ENCODE measurements at regions not wholly inside any gene's neighbourhood (a gene's known extent, or its start where the extent isn't known, plus 50 kb on each side); places are given as distances from the start of the nearest gene placed in this dataset.

- H3K4me3 Mint-ChIP-seq: no peak overlapping the region
- peaks cover 25% of the 10 kb centered on the region for H3K36me3 Mint-ChIP-seq (ENCODE audit: low read depth)
- DNase-seq (ENCODE audit: low read depth, low spot score): no peak
- peaks cover 24% of the 10 kb centered on the region for H3K4me1 Mint-ChIP-seq
- no peaks in the 10 kb centered on the region for H3K27me3 Mint-ChIP-seq (ENCODE audit: low read depth)
- TF ChIP-seq, protein P1, sequence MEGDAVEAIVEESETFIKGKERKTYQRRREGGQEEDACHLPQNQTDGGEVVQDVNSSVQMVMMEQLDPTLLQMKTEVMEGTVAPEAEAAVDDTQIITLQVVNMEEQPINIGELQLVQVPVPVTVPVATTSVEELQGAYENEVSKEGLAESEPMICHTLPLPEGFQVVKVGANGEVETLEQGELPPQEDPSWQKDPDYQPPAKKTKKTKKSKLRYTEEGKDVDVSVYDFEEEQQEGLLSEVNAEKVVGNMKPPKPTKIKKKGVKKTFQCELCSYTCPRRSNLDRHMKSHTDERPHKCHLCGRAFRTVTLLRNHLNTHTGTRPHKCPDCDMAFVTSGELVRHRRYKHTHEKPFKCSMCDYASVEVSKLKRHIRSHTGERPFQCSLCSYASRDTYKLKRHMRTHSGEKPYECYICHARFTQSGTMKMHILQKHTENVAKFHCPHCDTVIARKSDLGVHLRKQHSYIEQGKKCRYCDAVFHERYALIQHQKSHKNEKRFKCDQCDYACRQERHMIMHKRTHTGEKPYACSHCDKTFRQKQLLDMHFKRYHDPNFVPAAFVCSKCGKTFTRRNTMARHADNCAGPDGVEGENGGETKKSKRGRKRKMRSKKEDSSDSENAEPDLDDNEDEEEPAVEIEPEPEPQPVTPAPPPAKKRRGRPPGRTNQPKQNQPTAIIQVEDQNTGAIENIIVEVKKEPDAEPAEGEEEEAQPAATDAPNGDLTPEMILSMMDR (conservative IDR thresholded peaks at IDR 0.05): no peak
- peaks cover 26% of the 10 kb centered on the region for H3K9me3 Mint-ChIP-seq
- H3K27ac Mint-ChIP-seq (ENCODE audit: unreplicated experiment): no peak overlapping the region
Observed at GRCh38 chr5:125256296-125256695, 509.9 kb upstream of the ZNF608 start.

DNA sequence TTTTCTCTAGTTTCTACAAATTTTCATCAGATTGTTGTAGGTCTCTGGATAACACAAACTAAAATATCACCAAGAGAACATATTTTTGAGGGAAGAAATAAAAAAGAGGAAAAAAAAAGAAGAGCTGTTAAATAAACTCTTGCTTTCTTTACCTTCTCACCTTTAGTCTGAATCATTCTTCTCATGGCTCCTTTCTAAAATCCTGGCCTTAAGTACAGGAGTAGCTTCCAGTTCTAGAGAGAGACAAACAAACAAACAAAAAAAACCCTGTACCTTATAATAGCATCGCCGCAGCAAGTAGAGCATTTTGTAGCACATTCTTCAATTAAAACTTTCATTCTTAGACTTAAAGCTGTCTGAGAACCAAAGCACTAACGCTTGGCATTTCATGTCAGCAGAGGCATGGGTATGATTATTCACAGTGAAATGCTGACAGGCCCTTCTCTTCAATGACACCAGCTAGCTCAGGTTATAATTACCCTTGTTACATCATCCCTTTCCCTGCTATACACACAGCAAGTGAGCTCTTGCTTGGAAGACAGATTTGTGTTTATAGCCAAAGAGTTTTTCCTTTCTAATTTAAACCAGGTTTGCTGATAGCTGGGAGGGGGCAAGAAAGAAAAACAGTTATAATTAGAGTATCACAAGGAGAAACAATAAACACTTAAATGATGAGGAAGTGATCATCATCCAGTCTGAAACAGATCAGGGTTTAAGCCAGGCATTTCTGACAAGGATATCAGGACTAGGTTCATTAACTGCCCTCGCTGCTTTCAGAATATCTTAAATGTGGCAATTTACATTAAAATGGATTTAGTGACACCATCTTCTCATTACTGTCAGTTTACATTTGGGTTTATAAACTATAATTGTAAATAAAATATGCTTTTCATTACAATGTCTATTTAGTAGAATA is 510.9 kb upstream of the ZNF608 start:
- Mint-ChIP-seq H3K36me3 (ENCODE audit: low read depth) (peaks cover 25% of the 10 kb centered on the region), H3K4me3 (no peak overlapping the region)

GRCh38 chr5:125257997-125258396 is 511.6 kb upstream of the ZNF608 start:
- Mint-ChIP-seq H3K4me1 (peaks cover 30% of the 10 kb centered on the region), H3K27me3 (ENCODE audit: low read depth) (no peaks in the 10 kb centered on the region), H3K9me3 (peaks cover 20% of the 10 kb centered on the region), H3K27ac (ENCODE audit: unreplicated experiment) (no peak overlapping the region), H3K36me3 (ENCODE audit: low read depth) (peaks cover 18% of the 10 kb centered on the region), H3K4me3 (no peak overlapping the region)
- DNase-seq (ENCODE audit: low read depth, low spot score): no peak
- TF ChIP-seq, protein P1 (conservative IDR thresholded peaks at IDR 0.05): no peak

More for the DNA sequence above, 510.9 kb upstream of the ZNF608 start:
- TF ChIP-seq, protein P1 (conservative IDR thresholded peaks at IDR 0.05): no peak
- Mint-ChIP-seq H3K9me3 (peaks cover 22% of the 10 kb centered on the region), H3K27me3 (ENCODE audit: low read depth) (no peaks in the 10 kb centered on the region), H3K4me1 (peaks cover 30% of the 10 kb centered on the region), H3K27ac (ENCODE audit: unreplicated experiment) (no peak overlapping the region)
- DNase-seq (ENCODE audit: low read depth, low spot score): no peak

DNA sequence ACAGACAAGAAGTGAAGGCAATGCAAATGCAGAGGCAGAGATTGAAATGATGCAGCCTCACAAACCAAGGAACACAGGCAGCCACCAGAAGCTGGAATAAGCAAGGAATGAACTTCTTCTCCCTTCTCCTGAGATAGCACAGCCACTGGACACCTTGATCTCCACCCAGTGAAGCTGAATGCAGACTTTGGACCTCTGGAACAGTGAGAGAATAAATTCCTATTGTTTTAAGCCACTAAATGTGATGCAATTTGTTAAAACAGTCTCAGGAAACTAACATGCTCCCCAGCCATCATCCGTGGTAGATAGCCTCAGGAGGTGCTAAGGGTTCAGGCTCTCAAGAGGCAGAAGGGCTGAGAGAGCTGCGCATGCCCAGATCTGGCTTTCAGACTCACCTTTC is 512.2 kb upstream of the ZNF608 start:
- Mint-ChIP-seq H3K27me3 (ENCODE audit: low read depth) (no peaks in the 10 kb centered on the region), H3K4me3 (no peak overlapping the region), H3K36me3 (ENCODE audit: low read depth) (peaks cover 15% of the 10 kb centered on the region), H3K4me1 (peaks cover 35% of the 10 kb centered on the region), H3K27ac (ENCODE audit: unreplicated experiment) (no peak overlapping the region), H3K9me3 (peaks cover 20% of the 10 kb centered on the region)
- DNase-seq (ENCODE audit: low read depth, low spot score): no peak
- TF ChIP-seq, protein P1 (conservative IDR thresholded peaks at IDR 0.05): no peak

GRCh38 chr5:125261505-125262250 is 515.2 kb upstream of the ZNF608 start:
- peaks cover 9% of the 10 kb centered on the region for H3K36me3 Mint-ChIP-seq (ENCODE audit: low read depth)
- peaks cover 19% of the 10 kb centered on the region for H3K9me3 Mint-ChIP-seq
- peaks cover 41% of the 10 kb centered on the region for H3K4me1 Mint-ChIP-seq
- TF ChIP-seq, protein P1 (conservative IDR thresholded peaks at IDR 0.05): no peak
- no peak overlapping the region for H3K4me3 Mint-ChIP-seq
- no peak overlapping the region for H3K27ac Mint-ChIP-seq (ENCODE audit: unreplicated experiment)
- no peaks in the 10 kb centered on the region for H3K27me3 Mint-ChIP-seq (ENCODE audit: low read depth)
- no peak for DNase-seq (ENCODE audit: low read depth, low spot score)

All from neural crest cell (in vitro differentiated cells).